HepG2 (cell line): ENCODE measurements at regions not wholly inside any gene's neighbourhood (a gene's known extent, or its start where the extent isn't known, plus 50 kb on each side); places are given as distances from the start of the nearest gene placed in this dataset.
A peak's percentile ranks its signal among the peaks of the same experiment; 100 is the strongest.

Experiments used
- FOXO1 ChIP-seq: sonication (generic); formaldehyde crosslinking; IDR thresholded peaks from 2 replicates; pipeline ENCODE4 v1.4.0; 2020; ENCODE audit warnings: missing genetic modification reagents
- HOXA9 ChIP-seq: sonication (generic); formaldehyde crosslinking; IDR thresholded peaks from 2 replicates; pipeline ENCODE4 v1.8.1; 2022; ENCODE audit warnings: missing genetic modification reagents, mild to moderate bottlenecking, moderate library complexity, borderline replicate concordance
- KDM1A ChIP-seq: IDR thresholded peaks from 2 replicates; pipeline ENCODE4 v1.6.1; 2016; ENCODE audit warnings: missing compliant biosample characterization
- KDM6A ChIP-seq: IDR thresholded peaks from 2 replicates; pipeline ENCODE4 v1.6.1; 2016; ENCODE audit warnings: low read depth
- MEF2D ChIP-seq: sonication (generic); formaldehyde crosslinking; IDR thresholded peaks from 2 replicates; pipeline ENCODE4 v1.5.1; 2020; ENCODE audit warnings: mild to moderate bottlenecking, missing genetic modification reagents
- MIER2 ChIP-seq: IDR thresholded peaks from 2 replicates; pipeline ENCODE4 v1.6.1; 2016; ENCODE audit warnings: missing biosample characterization, missing genetic modification reagents
- NCOA2 ChIP-seq: sonication (generic); formaldehyde crosslinking; IDR thresholded peaks from 2 replicates; pipeline ENCODE4 v1.8.0; 2022; ENCODE audit warnings: inconsistent platforms
- SATB2 ChIP-seq: sonication (generic); formaldehyde crosslinking; IDR thresholded peaks from 2 replicates; pipeline ENCODE4 v1.5.0; 2020; ENCODE audit warnings: missing genetic modification reagents
- TGIF2 ChIP-seq: IDR thresholded peaks from 2 replicates; pipeline ENCODE4 v1.6.1; 2016; ENCODE audit warnings: control low read depth, missing compliant biosample characterization
- ZIK1 ChIP-seq: sonication (generic); formaldehyde crosslinking; IDR thresholded peaks from 2 replicates; pipeline ENCODE4 v1.5.0; 2020; ENCODE audit warnings: mild to moderate bottlenecking, low read depth, missing genetic modification reagents, borderline replicate concordance
- ZNF660 ChIP-seq: sonication (generic); formaldehyde crosslinking; IDR thresholded peaks from 2 replicates; pipeline ENCODE4 v1.5.1; 2020; ENCODE audit warnings: mild to moderate bottlenecking, low read depth, missing genetic modification reagents, borderline replicate concordance
- ZNF883 ChIP-seq: sonication (generic); formaldehyde crosslinking; IDR thresholded peaks from 2 replicates; pipeline ENCODE4 v1.5.1; 2020; ENCODE audit warnings: mild to moderate bottlenecking, missing genetic modification reagents; ENCODE audit errors: not compliant biosample characterization
- TF ChIP-seq, protein P1 (sequence below): sonication (generic); formaldehyde crosslinking; IDR thresholded peaks from 2 replicates; pipeline ENCODE4 v1.4.0; 2020; ENCODE audit warnings: mild to moderate bottlenecking, missing genetic modification reagents
- TF ChIP-seq, protein P2 (sequence below), 2 experiments: fragments of 450-650 bp in 1 of 2; sonication (generic) in 1 of 2; formaldehyde crosslinking in 1 of 2; IDR thresholded peaks; 2 replicates each; pipeline versions ENCODE4 v1.6.1 to v1.8.0; 2016 to 2022; ENCODE audit warnings: antibody characterized with exemption in 1 of 2, mild to moderate bottlenecking in 1 of 2, missing genetic modification reagents in 1 of 2
- TF ChIP-seq, protein P3 (sequence below): IDR thresholded peaks from 2 replicates; pipeline ENCODE4 v1.6.1; 2016; ENCODE audit warnings: low read depth, control low read depth
- TF ChIP-seq, protein P4 (sequence below): IDR thresholded peaks from 2 replicates; pipeline ENCODE4 v1.6.1; 2016; ENCODE audit warnings: low read depth

DNA sequence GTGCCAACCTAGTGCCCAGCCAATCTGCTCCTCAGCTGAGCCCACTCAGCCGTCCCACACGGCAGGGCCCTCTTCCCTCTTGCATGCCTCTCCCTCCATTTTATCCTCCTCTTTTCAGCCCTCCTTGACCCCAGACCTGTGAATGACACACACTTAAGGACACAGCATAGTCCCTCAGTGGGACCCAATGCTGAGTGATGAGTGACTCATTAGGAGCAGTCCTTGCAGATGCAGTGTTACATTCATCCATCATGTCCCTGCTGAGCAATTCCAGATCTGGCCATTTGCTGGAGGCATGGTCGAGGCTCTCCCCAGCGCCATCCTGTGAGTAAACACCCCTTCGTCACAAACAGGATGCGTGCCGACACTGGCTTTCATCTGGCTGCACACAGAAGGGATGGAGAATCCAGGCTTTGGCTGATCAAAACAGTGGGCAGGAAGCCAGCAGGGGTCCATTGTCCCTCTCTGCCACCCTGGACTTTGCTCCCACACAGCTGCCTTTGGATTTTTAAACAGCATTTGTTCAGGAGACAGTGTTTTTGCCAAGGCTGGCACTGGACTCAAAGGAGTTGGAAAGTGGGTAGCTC is 122.6 kb downstream of the AXIN2 start (continued):
- TF ChIP-seq ZNF660 (CRISPR knock-in tag) (no peak), MEF2D (CRISPR knock-in tag) (0 out of 2 replicates have a peak, but pooled peaks have one; percentile 45), MIER2 (CRISPR knock-in tag) (peak; percentile 22; the same call in 1 of the 2 replicates), FOXO1 (CRISPR knock-in tag) (peak; percentile 65; the same call in 1 of the 2 replicates), KDM6A (peak; percentile 75; the same call in 1 of the 2 replicates), SATB2 (CRISPR knock-in tag) (no peak), NCOA2 (CRISPR knock-in tag) (peak; percentile 44; the same call in 1 of the 2 replicates), HOXA9 (no peak), ZNF883 (CRISPR knock-in tag) (peak; percentile 66), TGIF2 (CRISPR knock-in tag) (0 out of 2 replicates have a peak, but pooled peaks have one; percentile 66), KDM1A (peak; percentile 98), ZIK1 (CRISPR knock-in tag) (no peak)
- TF ChIP-seq, protein P1, sequence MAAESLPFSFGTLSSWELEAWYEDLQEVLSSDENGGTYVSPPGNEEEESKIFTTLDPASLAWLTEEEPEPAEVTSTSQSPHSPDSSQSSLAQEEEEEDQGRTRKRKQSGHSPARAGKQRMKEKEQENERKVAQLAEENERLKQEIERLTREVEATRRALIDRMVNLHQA (CRISPR knock-in tag), result no peak
- TF ChIP-seq, protein P2, sequence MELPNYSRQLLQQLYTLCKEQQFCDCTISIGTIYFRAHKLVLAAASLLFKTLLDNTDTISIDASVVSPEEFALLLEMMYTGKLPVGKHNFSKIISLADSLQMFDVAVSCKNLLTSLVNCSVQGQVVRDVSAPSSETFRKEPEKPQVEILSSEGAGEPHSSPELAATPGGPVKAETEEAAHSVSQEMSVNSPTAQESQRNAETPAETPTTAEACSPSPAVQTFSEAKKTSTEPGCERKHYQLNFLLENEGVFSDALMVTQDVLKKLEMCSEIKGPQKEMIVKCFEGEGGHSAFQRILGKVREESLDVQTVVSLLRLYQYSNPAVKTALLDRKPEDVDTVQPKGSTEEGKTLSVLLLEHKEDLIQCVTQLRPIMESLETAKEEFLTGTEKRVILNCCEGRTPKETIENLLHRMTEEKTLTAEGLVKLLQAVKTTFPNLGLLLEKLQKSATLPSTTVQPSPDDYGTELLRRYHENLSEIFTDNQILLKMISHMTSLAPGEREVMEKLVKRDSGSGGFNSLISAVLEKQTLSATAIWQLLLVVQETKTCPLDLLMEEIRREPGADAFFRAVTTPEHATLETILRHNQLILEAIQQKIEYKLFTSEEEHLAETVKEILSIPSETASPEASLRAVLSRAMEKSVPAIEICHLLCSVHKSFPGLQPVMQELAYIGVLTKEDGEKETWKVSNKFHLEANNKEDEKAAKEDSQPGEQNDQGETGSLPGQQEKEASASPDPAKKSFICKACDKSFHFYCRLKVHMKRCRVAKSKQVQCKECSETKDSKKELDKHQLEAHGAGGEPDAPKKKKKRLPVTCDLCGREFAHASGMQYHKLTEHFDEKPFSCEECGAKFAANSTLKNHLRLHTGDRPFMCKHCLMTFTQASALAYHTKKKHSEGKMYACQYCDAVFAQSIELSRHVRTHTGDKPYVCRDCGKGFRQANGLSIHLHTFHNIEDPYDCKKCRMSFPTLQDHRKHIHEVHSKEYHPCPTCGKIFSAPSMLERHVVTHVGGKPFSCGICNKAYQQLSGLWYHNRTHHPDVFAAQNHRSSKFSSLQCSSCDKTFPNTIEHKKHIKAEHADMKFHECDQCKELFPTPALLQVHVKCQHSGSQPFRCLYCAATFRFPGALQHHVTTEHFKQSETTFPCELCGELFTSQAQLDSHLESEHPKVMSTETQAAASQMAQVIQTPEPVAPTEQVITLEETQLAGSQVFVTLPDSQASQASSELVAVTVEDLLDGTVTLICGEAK (IDR thresholded peaks at IDR 0.05), result no peak
- TF ChIP-seq, protein P2 (CRISPR knock-in tag; IDR thresholded peaks at IDR 0.05), result peak; percentile 59; the same call in 1 of the 2 replicates
- TF ChIP-seq, protein P3, sequence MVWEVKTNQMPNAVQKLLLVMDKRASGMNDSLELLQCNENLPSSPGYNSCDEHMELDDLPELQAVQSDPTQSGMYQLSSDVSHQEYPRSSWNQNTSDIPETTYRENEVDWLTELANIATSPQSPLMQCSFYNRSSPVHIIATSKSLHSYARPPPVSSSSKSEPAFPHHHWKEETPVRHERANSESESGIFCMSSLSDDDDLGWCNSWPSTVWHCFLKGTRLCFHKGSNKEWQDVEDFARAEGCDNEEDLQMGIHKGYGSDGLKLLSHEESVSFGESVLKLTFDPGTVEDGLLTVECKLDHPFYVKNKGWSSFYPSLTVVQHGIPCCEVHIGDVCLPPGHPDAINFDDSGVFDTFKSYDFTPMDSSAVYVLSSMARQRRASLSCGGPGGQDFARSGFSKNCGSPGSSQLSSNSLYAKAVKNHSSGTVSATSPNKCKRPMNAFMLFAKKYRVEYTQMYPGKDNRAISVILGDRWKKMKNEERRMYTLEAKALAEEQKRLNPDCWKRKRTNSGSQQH (CRISPR knock-in tag), result peak; percentile 80; the same call in 1 of the 2 replicates
- TF ChIP-seq, protein P4, sequence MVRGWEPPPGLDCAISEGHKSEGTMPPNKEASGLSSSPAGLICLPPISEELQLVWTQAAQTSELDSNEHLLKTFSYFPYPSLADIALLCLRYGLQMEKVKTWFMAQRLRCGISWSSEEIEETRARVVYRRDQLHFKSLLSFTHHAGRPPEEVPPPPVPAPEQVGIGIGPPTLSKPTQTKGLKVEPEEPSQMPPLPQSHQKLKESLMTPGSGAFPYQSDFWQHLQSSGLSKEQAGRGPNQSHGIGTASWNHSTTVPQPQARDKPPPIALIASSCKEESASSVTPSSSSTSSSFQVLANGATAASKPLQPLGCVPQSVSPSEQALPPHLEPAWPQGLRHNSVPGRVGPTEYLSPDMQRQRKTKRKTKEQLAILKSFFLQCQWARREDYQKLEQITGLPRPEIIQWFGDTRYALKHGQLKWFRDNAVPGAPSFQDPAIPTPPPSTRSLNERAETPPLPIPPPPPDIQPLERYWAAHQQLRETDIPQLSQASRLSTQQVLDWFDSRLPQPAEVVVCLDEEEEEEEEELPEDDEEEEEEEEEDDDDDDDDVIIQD (CRISPR knock-in tag), result peak; percentile 62; the same call in 1 of the 2 replicates
